ENCODE measurements at regions not wholly inside any gene's neighbourhood (a gene's known extent, or its start where the extent isn't known, plus 50 kb on each side); places are given as distances from the start of the nearest gene placed in this dataset.
"Not testable (repeated sequence)": the region's sequence is repeated elsewhere in the genome, so short reads cannot be mapped to it uniquely, and the experiment has no call there.

DNA sequence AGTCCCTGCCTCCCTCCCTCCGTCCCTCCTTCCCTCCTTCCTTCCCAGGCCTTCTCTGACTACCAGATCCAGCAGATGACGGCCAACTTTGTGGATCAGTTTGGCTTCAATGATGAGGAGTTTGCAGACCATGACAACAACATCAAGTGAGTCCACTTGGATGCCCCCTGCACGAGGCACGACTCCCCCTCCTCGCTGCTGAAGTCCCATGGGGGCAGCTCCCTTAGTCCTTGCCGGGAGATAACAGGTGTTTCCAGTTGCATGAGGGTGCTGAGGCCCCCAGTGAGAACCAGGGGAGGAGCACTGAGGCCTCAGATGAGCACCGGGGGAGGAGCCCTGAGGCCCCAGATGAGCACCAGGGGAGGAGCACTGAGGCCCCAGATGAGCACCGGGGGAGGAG, 200.0 kb downstream of the LIPI start:
- in situ Hi-C loops (cut with MboI; ENCODE audit: low pct_unique_long_range_greater_than_20kb, low sequenced_read_pairs, unreplicated experiment) = no loop called here
- TF ChIP-seq, protein P1, sequence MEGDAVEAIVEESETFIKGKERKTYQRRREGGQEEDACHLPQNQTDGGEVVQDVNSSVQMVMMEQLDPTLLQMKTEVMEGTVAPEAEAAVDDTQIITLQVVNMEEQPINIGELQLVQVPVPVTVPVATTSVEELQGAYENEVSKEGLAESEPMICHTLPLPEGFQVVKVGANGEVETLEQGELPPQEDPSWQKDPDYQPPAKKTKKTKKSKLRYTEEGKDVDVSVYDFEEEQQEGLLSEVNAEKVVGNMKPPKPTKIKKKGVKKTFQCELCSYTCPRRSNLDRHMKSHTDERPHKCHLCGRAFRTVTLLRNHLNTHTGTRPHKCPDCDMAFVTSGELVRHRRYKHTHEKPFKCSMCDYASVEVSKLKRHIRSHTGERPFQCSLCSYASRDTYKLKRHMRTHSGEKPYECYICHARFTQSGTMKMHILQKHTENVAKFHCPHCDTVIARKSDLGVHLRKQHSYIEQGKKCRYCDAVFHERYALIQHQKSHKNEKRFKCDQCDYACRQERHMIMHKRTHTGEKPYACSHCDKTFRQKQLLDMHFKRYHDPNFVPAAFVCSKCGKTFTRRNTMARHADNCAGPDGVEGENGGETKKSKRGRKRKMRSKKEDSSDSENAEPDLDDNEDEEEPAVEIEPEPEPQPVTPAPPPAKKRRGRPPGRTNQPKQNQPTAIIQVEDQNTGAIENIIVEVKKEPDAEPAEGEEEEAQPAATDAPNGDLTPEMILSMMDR (IDR thresholded peaks at IDR 0.05; ENCODE audit: extremely low read depth, insufficient read depth, missing control alignments) = no peak
- DNase-seq (ENCODE audit: low spot score) = no peak

DNA sequence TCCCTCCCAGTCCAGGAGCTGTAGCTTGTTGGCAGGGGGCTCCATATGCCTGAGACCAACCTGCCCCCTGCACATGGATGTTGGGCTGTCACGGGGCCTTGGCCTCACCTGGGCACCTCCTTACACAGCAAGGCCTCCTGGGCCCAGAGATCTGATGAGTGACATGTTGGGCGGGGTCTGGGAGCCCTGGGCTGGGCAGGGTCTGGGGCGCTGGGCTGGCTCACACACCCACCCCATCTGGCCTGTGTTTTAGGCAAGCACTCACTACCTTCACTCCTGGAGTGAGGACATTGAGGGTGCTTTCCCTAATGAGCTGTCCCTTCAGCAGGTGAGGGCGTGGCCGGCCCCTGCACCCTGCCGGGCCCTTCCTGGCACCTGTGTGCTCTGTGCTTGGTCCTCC, 200.8 kb downstream of the LIPI start:
- in situ Hi-C loops (cut with MboI; ENCODE audit: low pct_unique_long_range_greater_than_20kb, low sequenced_read_pairs, unreplicated experiment); DNase-seq (ENCODE audit: low spot score): not testable (repeated sequence)

DNA sequence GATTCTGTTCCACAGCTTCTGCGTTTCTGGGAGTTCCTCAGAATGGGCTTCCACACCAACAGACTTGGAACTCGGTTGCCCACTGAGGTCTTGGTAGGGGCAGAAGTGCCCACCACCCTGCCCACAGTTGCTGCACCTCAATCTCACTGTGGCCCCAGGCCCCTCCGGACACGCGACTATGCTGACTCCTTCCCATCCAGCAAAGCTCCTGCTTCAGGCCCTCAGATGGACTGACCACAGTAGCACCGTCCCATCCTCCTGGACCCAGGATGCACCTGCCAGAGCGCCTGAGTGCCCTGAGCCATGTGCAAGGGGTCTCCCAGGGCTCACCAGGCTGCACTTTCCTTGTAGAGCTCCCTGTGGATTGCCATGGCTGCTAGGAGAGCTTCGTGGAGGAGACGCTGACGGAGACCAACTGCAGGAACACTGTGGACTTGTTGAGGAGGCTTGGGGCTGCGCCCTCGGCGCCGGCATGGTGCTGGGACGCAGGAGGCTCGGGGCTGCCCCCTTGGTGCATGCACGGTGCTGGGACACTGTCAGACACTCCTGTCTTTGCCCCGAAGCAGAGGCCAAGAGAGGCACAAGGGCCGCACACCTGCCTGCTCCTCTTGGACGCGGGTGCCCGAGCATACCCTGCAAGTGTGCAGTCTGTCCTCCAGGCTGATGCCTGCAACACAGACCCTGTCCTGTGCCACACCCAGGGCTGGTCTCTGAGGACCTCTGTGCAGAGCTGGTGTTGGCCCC, 201.3 kb downstream of the LIPI start:
- DNase-seq (ENCODE audit: low spot score); in situ Hi-C loops (cut with MboI; ENCODE audit: low pct_unique_long_range_greater_than_20kb, low sequenced_read_pairs, unreplicated experiment): not testable (repeated sequence)

DNA sequence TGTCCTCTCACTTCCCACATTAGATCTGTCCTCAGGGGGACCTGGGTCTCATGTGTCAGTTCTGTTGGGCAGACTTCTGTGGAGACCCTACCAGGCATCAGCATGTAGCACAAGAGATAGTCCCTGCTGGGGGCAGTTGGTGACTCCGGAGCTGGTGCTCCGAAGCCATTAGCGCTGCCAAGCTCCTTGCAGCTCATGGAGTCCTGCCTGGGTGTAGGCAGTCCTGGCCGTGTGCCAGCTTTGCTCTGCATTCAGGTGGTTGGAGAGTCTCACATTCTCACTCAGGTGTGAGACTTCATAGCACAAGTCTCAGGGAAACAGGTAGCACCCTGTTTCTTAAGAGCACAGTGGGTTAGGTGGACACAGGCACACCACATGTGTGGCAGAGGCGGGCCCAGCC, 202.3 kb downstream of the LIPI start:
- DNase-seq (ENCODE audit: low spot score); in situ Hi-C loops (cut with MboI; ENCODE audit: low pct_unique_long_range_greater_than_20kb, low sequenced_read_pairs, unreplicated experiment): not testable (repeated sequence)

DNA sequence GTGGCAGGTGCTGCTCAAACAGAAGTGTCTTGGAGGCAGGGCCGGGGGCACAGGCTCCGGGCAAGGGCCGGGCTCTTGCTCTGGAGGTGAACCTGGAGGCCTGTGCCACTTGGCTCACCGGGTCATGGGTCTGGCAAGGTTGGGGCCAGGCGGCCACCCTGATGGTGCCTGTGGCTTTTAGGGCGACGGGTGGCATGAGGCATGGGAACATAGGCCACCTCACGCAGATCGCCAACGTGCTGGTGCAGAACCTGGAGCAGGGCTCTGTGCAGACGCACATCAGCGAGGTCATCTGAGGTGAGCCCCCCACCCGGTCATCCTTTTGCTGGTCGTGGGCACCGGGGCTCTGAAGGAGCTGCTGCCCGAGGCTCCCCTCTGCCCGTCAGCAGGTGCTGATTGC, 202.7 kb downstream of the LIPI start:
- DNase-seq (ENCODE audit: low spot score); in situ Hi-C loops (cut with MboI; ENCODE audit: low pct_unique_long_range_greater_than_20kb, low sequenced_read_pairs, unreplicated experiment): not testable (repeated sequence)

DNA sequence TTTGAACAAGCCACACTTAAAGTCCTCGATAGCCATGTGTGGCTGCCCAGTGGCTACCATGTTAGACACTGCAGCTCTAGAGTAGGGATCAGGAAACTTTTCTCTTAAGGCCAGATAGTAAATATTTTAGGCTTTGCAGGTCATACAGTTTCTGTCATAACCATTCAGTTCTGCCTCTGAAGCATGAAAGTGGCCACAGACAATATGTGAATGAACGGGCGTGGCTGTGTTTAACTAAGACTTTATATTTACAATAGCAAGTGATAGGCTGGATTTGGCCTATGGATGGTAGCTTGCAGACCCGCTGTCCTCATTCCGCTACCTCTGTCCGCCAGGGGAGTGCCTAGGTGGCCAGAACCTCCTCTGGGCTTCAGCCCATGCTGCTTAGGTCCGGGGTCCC, 204.6 kb downstream of the LIPI start:
- in situ Hi-C loops (cut with MboI; ENCODE audit: low pct_unique_long_range_greater_than_20kb, low sequenced_read_pairs, unreplicated experiment); DNase-seq (ENCODE audit: low spot score): not testable (repeated sequence)

DNA sequence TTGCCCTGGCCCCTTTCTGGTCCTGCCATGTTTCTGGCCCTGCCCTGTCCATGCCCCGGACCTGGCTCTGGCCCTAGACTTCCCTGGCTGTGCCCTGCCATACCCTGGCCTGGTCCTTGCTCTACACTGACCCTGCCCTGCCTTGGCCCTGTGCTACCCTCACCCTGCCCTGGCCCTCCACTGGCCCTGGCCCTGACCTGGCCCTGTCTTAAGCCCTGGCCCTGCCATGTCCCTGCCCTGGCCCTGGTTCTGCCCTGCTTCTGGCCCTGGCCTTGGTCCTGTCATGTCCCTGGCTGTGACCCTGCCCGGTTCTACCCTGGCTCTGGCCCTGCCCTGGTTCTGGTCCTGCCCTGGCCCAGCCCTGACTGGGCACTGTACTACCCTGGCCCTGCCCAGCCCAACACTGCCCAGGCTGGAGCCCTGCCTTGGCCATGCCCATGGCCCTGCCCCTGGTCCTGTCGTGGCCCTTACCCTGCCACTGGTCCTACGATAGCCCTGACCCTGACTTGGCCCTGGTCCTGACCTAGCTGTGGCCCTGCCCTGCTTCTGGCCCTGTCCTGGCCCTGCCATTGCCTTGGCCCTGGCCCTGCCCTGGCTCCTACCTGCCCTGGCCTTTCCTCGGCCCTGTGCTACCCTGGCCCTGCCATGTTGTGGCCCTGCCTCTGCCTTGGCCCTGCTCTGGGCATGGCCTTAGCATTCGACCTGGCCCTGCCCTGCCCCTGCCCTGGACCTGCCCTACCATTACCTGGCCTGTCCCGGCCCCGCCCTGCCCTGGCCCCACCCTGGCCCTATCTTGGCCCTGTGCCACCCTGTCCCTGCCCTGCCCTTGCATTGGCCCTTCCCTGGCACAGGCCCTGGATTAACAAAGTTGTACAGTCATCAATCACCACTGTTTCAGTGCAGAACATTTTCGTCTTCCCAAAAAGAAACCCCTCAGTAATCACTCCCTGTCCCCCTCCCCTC, 223.5 kb downstream of the LIPI start:
- in situ Hi-C loops (cut with MboI; ENCODE audit: low pct_unique_long_range_greater_than_20kb, low sequenced_read_pairs, unreplicated experiment) = not testable (repeated sequence)

DNA sequence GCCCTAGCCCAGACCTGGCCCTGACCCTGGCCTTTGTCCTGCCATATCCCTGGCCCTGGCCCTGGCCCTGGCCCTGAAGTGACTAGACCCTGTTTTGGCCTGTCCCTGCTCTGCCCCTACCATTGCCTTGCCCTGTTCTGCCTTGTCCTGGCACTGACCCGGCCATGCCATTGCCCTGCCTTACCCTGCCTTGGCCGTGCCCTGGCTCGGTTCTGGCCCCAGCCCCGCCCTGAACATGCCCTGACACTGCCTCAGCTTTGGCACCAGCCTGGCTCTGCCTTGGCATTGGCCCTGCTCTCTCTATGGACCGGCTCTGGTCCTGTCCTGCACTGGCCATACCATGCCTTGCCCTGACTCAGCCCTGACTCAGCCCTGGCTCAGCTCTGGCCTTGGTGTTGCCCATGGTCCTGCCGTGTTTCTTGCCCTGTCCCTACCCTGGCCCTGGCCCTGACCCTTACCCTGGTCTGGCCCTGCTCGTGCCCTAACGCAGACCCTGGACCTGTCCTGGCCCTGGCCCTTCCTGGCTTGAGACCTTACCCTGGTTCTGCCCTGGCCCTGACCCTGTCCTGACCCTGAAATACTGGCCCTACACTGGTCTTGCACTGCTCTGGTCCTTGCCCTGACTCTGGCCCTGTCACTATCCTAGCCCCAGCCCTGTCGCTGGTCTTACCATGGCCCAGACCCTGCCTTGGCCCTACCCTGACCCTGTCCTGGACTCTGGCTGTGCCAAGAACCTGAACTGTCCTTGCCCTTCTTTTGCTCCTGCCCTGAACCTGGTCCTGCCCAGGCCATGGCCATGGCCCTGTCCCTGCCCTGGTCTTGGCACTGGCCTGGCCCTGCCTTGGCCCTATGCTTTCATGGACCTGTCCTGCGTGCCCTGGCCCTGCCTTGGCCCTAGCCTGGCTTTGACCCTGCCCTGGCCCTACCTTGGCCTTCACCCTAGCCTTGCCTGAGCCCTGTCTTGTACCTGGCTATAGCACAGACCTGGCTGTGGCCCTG, 224.6 kb downstream of the LIPI start:
- DNase-seq (ENCODE audit: low spot score); in situ Hi-C loops (cut with MboI; ENCODE audit: low pct_unique_long_range_greater_than_20kb, low sequenced_read_pairs, unreplicated experiment): not testable (repeated sequence)

More for the DNA sequence above, 223.5 kb downstream of the LIPI start:
- not testable (repeated sequence) for DNase-seq (ENCODE audit: low spot score)

DNA sequence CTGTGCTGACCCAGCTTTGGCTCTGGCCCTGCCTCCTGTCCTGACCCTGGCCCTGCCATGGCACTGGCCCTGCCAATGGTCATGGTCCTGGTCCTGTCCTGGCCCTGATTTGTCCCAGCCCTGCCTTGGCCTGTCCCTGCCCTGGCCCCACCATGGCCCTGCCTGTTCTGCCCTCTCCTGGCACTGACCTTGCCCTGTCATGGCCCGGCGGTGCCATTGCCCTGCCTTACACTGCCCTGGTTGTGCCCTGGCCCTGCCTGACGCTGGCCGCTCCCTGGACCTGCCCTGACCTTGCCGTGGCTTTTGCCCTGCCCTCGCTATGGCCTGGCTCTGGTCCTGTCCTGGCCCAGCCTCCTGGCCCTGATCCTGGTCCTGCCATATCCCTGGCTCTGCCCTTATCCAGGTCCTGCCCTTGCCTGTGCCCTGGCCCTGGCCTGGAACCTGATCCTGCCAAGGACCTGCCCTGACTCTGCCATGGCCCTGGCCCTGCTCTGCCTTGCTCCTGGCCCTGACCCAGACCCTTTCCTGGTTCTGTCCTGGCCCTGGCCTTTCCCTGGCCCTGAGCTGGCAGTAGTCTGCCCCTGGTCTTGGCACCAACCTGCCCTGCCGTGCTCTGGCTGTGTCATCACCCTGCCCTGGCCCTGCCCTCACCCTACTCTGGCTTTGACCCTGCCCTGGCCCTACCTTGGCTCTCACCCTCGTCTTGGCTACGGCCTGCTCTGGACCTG, 225.5 kb downstream of the LIPI start:
- in situ Hi-C loops (cut with MboI; ENCODE audit: low pct_unique_long_range_greater_than_20kb, low sequenced_read_pairs, unreplicated experiment); DNase-seq (ENCODE audit: low spot score): not testable (repeated sequence)

DNA sequence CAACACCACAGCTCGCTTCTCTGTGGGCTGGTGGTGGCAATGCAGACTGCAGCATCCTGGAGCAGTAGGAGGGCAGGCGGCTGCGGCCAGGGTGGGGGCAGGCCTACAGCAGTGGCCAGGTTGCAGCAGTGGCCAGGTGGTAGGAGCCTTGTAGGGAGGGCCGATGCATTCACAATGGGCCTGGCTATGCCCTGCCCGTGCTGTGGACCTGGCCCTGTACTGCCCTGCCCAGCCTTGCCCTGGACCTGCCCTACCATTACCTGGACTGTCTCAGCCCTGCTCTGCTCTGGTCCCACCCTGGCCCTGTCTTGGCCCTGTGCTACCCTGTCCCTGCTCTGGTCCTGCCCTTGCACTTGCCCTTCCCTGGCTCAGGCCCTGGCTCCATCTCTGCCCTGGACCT, 226.0 kb downstream of the LIPI start:
- in situ Hi-C loops (cut with MboI; ENCODE audit: low pct_unique_long_range_greater_than_20kb, low sequenced_read_pairs, unreplicated experiment); DNase-seq (ENCODE audit: low spot score): not testable (repeated sequence)

DNA sequence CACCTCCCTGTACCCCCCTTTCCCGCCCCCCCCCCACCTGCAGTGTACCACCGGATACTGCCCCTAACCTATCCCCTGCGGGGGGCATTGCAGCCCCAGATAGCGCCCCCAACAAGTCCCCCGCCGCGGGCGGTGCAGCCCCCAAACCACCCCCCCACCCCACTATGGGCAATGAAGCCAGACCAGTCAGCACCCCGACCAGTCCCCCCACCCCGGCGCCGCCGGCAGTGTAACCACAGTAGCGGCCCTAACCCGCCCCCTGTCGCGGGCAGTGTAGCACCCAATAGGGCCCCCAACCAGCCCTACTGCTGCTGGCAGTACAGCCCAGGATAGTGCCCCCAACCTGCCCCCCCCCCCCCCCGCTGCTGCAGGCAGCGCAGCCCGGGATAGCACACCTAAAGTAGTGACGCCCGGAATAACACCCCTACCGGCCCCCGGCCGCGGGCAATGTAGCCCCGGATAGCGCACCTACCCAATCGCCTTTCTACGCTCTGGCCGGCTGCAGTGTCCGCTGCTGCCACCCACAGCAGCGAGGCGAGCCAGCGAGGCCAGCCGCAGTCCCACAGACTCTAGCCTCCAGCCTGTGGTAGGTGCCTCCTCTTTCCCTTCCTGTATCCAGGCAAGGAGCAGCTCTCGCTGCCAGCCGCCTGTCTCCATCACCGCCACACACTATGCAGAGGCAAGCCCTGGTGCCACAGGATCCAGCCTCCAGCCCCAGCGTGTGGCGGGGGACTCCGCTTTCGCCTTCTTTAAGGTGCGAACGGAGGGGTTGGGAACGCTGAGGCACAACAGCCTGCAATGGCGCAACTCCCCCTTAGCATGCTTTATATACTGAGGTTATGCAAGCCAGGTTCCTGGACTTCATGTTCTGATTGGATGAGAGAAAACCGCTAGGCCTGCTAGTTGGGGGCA, 229.3 kb downstream of the LIPI start:
- in situ Hi-C loops (cut with MboI; ENCODE audit: low pct_unique_long_range_greater_than_20kb, low sequenced_read_pairs, unreplicated experiment) = not testable (repeated sequence)

More for the DNA sequence above, 229.3 kb downstream of the LIPI start:
- not testable (repeated sequence) for DNase-seq (ENCODE audit: low spot score)

Data from GM13977 (cell line).